ENCODE measurements at regions not wholly inside any gene's neighbourhood (a gene's known extent, or its start where the extent isn't known, plus 50 kb on each side); places are given as distances from the start of the nearest gene placed in this dataset.

DNA sequence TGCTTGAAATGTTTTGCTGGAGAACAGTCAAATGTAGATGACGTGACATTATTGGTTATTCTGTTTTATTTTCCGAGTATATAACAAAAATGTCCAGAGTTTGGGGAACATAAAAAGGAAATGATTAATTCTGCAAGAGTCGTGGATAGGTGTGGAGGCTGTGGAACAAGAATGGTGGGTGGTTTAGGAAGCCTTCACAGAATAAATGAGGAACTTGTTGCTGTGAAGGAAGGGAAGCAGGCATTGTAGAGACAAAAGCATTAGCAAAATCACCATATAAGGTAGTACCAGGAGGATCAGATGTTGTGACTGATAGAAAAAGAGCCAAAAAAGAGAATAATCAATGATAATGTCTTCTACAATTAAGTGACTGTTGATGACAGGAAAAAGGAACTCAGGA is 66.2 kb upstream of the CNTLN start:
- no peak for TF ChIP-seq CTCF (IDR thresholded peaks at IDR 0.05 in 4 of 5, conservative IDR thresholded peaks at IDR 0.05 in 1 of 5)
- TF ChIP-seq POLR2A (IDR thresholded peaks at IDR 0.05): no peak

Data from gastrocnemius medialis (tissue), 4 donors.